Fibroblast of lung (primary cell): ENCODE measurements at regions not wholly inside any gene's neighbourhood (a gene's known extent, or its start where the extent isn't known, plus 50 kb on each side); places are given as distances from the start of the nearest gene placed in this dataset.

Experiments used
- CTCF ChIP-seq, 2 donors: IDR thresholded peaks in 1 of 2; conservative IDR thresholded peaks in 1 of 2; 1 replicate in 1 of 2; 2 replicates in 1 of 2; pipeline ENCODE4 v1.5.1; 2011 to 2012; ENCODE audit warnings: low read length in 2 of 2, control low read depth in 1 of 2, inconsistent platforms in 1 of 2, low read depth in 1 of 2, mild to moderate bottlenecking in 1 of 2
- EZH2 ChIP-seq: IDR thresholded peaks from 2 replicates; pipeline ENCODE4 v1.5.1; 2012; ENCODE audit warnings: low read length, control low read depth, mild to moderate bottlenecking; ENCODE audit errors: missing control alignments

DNA sequence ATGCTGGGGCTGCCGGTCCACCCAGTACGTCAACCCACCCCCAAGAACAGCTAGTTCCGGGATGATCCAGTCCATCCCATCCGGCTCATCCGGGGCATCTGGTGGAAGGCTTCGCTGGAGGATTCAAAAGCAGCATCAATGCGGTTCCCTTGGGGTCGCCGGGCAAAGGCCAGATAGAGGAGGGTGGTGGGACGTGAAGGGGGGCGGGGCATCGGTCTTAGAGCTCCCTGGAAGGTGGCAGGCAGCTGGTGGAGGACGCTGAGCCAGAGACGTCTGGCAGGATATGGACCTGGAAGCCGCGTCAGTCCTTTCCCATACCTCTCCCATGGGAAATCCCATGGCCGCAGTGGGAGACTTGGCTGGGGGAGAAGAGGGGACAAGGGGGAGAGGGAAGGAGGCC, 1500.8 kb upstream of the DEFB115 start:
- TF ChIP-seq EZH2 (no peak), CTCF (conservative IDR thresholded peaks at IDR 0.05 in 1 of 2, IDR thresholded peaks at IDR 0.05 in 1 of 2; ENCODE audit: low read depth in 1 of 2, low read length in 2 of 2) (no peak)
